A549 (cell line): ENCODE measurements at regions not wholly inside any gene's neighbourhood (a gene's known extent, or its start where the extent isn't known, plus 50 kb on each side); places are given as distances from the start of the nearest gene placed in this dataset.

Experiments
- CTCF ChIP-seq: fragments of >200 bp; sonication (Bioruptor Twin); formaldehyde crosslinking; IDR thresholded peaks from 3 replicates; pipeline ENCODE4 v1.5.1; 2016
- EP300 ChIP-seq, 2 experiments: fragments of >200 bp; sonication (Bioruptor Twin); formaldehyde crosslinking; IDR thresholded peaks; 2 replicates in 1 of 2; 3 replicates in 1 of 2; pipeline ENCODE4 v1.6.1; 2016 to 2017
- FOSL2 ChIP-seq, 2 experiments: fragments of 450-650 bp in 1 of 2; fragments of >200 bp in 1 of 2; sonication (Bioruptor Twin) in 1 of 2; formaldehyde crosslinking; IDR thresholded peaks; 2 replicates each; pipeline versions ENCODE4 v1.5.0 to v1.6.1; 2016 to 2020; ENCODE audit warnings: mild to moderate bottlenecking in 1 of 2, moderate library complexity in 1 of 2
- GATA3 ChIP-seq: IDR thresholded peaks from 2 replicates; pipeline ENCODE4 v1.6.1; 2012; ENCODE audit warnings: borderline replicate concordance
- MAFK ChIP-seq: fragments of 450-650 bp; IDR thresholded peaks from 2 replicates; pipeline ENCODE4 v1.6.1; 2014; ENCODE audit not compliant: partially characterized antibody
- POLR2A ChIP-seq: IDR thresholded peaks from 2 replicates; pipeline ENCODE4 v1.6.1; 2012; ENCODE audit warnings: mild to moderate bottlenecking, low read length

DNA sequence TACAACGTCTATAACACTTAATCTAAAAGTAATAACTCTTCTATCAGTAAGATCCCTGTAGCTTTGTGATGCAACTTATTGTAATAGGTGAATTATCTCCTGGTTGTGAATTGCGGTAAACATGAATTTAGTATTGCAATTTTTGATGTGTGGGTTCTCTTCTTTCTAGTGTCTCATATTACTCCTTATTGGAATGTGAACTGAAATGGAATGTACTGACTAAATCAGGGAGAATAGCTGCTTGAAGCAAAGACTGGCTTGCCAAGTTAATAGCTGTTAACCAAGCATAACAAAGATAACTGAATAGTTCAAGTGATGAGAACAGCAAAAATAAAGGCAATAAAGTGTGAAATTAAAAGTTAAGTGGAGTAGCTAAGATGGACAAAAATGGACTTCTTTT is 60.5 kb upstream of the TFPI start:
- TF ChIP-seq POLR2A, result no peak
- TF ChIP-seq CTCF, result no peak
- TF ChIP-seq GATA3, result no peak
- no peak for TF ChIP-seq EP300 (IDR thresholded peaks at IDR 0.05)
- no peak for TF ChIP-seq FOSL2 (IDR thresholded peaks at IDR 0.05)
- no peak for TF ChIP-seq FOSL2 (CRISPR knock-in tag; IDR thresholded peaks at IDR 0.05)
- TF ChIP-seq MAFK, result no peak
